Heart left ventricle (tissue), 16 donors: ENCODE measurements at regions not wholly inside any gene's neighbourhood (a gene's known extent, or its start where the extent isn't known, plus 50 kb on each side); places are given as distances from the start of the nearest gene placed in this dataset.

Experiments
- ATAC-seq, 4 donors: fragments of 200-7000 bp; cut with Tn5 transposase; one replicate each; pipeline ENCODE4 v1.9.1; 2020 to 2022; ENCODE audit warnings: moderate library complexity in 4 of 4, mild to moderate bottlenecking in 3 of 4, moderate number of reproducible peaks in 1 of 4
- DNase-seq, 5 donors: peaks; one replicate each; pipeline ENCODE4 v3.0.0-alpha.2; 2020
- H3K27ac ChIP-seq, 12 donors: fragments of 200-600 bp; sonication (generic) in 4 of 12; one replicate each; pipeline versions ENCODE4 v1.5.0 to v1.8.0; 2016 to 2022; ENCODE audit warnings: mild to moderate bottlenecking in 2 of 12
- H3K27me3 ChIP-seq, 9 donors: fragments of 200-600 bp; sonication (generic) in 2 of 9; one replicate each; pipeline versions ENCODE4 v1.5.1 to v1.8.0; 2016 to 2022; ENCODE audit warnings: mild to moderate bottlenecking in 3 of 9
- H3K36me3 ChIP-seq, 9 donors: fragments of 200-600 bp; sonication (generic) in 2 of 9; one replicate each; pipeline versions ENCODE4 v1.5.0 to v1.8.0; 2018 to 2022; ENCODE audit warnings: mild to moderate bottlenecking in 2 of 9
- H3K4me1 ChIP-seq, 12 donors: fragments of 200-600 bp; sonication (generic) in 4 of 12; one replicate each; pipeline versions ENCODE4 v1.5.0 to v1.8.0; 2016 to 2022; ENCODE audit warnings: mild to moderate bottlenecking in 3 of 12
- H3K4me3 ChIP-seq, 12 donors: fragments of 200-600 bp; sonication (generic) in 4 of 12; one replicate each; pipeline versions ENCODE4 v1.5.0 to v1.8.0; 2017 to 2022; ENCODE audit warnings: mild to moderate bottlenecking in 9 of 12, moderate library complexity in 4 of 12
- H3K9me3 ChIP-seq, 12 donors: fragments of 200-600 bp; sonication (generic) in 4 of 12; one replicate each; pipeline versions ENCODE4 v1.5.0 to v1.8.0; 2016 to 2022; ENCODE audit warnings: mild to moderate bottlenecking in 1 of 12
- POLR2A ChIP-seq, 2 donors: fragments of 450-650 bp; IDR thresholded peaks; one replicate each; pipeline ENCODE4 v1.6.1; 2017; ENCODE audit warnings: antibody characterized with exemption in 2 of 2, mild to moderate bottlenecking in 2 of 2, moderate library complexity in 2 of 2
- WGBS, 4 donors: extraction: QIAGEN DNeasy Blood & Tissue Kit in 2 of 4; methylation state at CpG; one replicate each; pipeline versions ENCODE4 v1.1.5 to v1.1.7; 2013 to 2018; 5-methylcytosine and 5-hydroxymethylcytosine counted together
- intact Hi-C, 10 donors: fragments of 100-400 bp; cut with DNase I; formaldehyde crosslinking; loops; one replicate each; pipeline versions ENCODE4 v1.11.1 to v1.14.2; 2022
- TF ChIP-seq, protein P1 (sequence below), 12 donors: fragments of 200-600 bp; sonication (generic) in 4 of 12; IDR thresholded peaks; one replicate each; pipeline versions ENCODE4 v1.5.0 to v1.8.0; 2018 to 2022; ENCODE audit warnings: antibody characterized with exemption in 12 of 12, mild to moderate bottlenecking in 5 of 12
- donor health status: ischemic (EF 13 %, LVEDD 7.1; RV severe dilation, severe dysfunction).
- donor health status: healthy with polysubstance abuse.
- donor health status: DM: no; HTN: yes; CAD: no.
- donor health status: DM: no; HTN: no; CAD: no.
- donor health status: ischemic (EF 25% LVEDD 6.9; RV normal size, moderate dysfunction).
- donor health status: ischemic (EF 25% LVEDD 5.7; RV mildly dilated, moderate dysfunction).
- donor health status: healthy.
- donor health status: DM: yes; HTN: yes; CAD: no.
- donor health status: ischemic (EF 35%, LVEDD 5.7; RV mildly dilated, moderate dysfunction).
- donor health status: nonischemic (EF 11% LVEDD 7.7; RV severe dilation, severe dysfunction).
- donor health status: DM: yes; HTN: yes; CAD: no.
- donor health status: PGD.
- donor health status: ischemic (EF 29% LVEDD 5.4; RV normal size, mild dysfunction).
- donor health status: nonischemic (EF 23%, LVEDD 6.1; RV moderate dilation, normal function).

DNA sequence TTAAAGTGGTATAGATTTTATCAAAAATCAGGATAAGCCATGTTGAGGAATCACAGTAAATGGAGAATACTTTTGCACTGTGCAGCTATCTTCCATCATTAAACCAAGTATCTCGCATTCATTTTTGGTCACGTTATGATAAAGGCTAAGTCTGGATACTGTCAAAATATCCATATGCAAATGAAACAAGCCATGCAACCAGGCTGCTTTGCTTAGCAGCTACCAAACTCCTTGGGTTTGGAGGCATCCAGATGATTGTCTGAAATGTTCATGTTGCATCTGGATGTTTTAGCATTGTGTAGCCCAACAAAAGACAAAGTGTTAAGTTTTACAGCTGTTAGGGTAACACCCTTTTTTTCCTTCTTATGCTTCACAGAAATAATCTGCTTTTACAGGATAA is 322.9 kb upstream of the MDFIC2 start:
- TF ChIP-seq, protein P1, sequence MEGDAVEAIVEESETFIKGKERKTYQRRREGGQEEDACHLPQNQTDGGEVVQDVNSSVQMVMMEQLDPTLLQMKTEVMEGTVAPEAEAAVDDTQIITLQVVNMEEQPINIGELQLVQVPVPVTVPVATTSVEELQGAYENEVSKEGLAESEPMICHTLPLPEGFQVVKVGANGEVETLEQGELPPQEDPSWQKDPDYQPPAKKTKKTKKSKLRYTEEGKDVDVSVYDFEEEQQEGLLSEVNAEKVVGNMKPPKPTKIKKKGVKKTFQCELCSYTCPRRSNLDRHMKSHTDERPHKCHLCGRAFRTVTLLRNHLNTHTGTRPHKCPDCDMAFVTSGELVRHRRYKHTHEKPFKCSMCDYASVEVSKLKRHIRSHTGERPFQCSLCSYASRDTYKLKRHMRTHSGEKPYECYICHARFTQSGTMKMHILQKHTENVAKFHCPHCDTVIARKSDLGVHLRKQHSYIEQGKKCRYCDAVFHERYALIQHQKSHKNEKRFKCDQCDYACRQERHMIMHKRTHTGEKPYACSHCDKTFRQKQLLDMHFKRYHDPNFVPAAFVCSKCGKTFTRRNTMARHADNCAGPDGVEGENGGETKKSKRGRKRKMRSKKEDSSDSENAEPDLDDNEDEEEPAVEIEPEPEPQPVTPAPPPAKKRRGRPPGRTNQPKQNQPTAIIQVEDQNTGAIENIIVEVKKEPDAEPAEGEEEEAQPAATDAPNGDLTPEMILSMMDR (IDR thresholded peaks at IDR 0.05), result no peak
- TF ChIP-seq POLR2A (IDR thresholded peaks at IDR 0.05), result no peak
- Histone ChIP-seq H3K27me3 (peaks cover 0 to 4% (median 0%) of the 10 kb centered on the region in 9 donors), H3K27ac (no peak overlapping the region), H3K9me3 (peaks cover 0 to 5% (median 0%) of the 10 kb centered on the region in 12 donors), H3K4me3 (no peak overlapping the region), H3K36me3 (no peaks in the 10 kb centered on the region), H3K4me1 (no peaks in the 10 kb centered on the region)
- DNase-seq (no peak), ATAC-seq (no peak)
- intact Hi-C loops, result loop anchor here in 1 of 10 donors (2.0 kb wide), 1 partner anchor 24 kb away; no protein-coding TSS in a partner anchor
- 34 to 51% (median 42%) methylated on average over 2 of the region's 2 CpGs for WGBS, 4 donors

DNA sequence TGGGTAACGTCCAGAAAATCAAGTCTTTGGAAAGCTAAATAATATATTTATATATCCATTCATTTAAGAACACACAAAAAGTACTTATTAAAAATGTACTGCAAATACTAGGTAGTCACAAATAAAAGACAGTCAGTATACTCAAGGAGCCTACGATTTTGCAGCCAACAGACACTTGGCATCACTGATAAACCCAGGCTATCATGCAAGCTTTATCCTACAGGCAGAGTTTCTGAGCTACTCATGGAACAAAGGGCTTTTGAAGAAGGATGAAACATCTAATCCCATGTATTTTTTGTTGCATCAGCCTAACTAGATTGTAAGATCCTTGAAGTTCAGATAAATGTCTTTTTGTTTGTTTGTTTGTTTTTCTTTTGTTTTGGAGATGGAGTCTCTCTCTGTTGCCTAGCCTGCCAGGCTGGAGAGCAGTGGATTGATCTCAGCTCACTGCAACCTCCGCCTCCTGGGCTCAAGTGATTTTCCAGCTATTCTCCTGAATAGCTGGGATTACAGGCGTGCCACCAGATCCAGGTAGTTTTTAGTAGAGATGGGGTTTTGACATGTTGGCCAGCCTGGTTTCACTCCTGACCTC is 319.4 kb upstream of the MDFIC2 start:
- intact Hi-C loops, result no loop called here
- Histone ChIP-seq H3K9me3 (no peaks in the 10 kb centered on the region), H3K27ac (no peak overlapping the region), H3K36me3 (no peaks in the 10 kb centered on the region), H3K27me3 (peaks cover 0 to 4% (median 0%) of the 10 kb centered on the region in 9 donors), H3K4me1 (no peaks in the 10 kb centered on the region), H3K4me3 (no peak overlapping the region)
- DNase-seq (no peak), ATAC-seq (no peak)
- 59 to 67% (median 61%) methylated on average over 4 of the region's 4 CpGs for WGBS, 4 donors
- TF ChIP-seq POLR2A (IDR thresholded peaks at IDR 0.05), result no peak
- TF ChIP-seq, protein P1 (IDR thresholded peaks at IDR 0.05), result no peak

DNA sequence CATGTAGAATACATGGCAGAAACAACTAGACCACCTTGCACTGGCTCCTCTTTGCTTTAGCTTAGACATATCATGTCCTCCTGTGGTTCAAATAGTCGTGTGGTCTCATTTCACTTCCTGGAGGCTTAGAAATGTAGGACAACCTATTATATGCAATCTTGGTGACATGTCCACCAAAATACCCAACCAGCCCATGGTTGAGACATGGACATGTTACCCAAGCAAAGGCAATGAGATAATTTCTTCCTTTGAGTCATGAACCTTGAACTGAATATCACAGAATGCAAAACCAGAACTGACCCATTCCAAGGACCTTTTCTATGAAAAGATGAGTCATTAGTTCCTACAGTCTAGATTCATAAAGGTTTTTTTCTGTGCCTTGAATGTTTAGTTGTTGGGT is 309.0 kb upstream of the MDFIC2 start:
- Histone ChIP-seq H3K27ac (no peak overlapping the region), H3K4me1 (no peaks in the 10 kb centered on the region), H3K4me3 (no peak overlapping the region), H3K9me3 (no peaks in the 10 kb centered on the region), H3K36me3 (no peaks in the 10 kb centered on the region), H3K27me3 (peaks cover 0 to 4% (median 0%) of the 10 kb centered on the region in 9 donors)
- intact Hi-C loops, result no loop called here
- WGBS, 4 donors, result 67 to 87% (median 84%) methylated on average over 1 of the region's 1 CpG
- no peak for TF ChIP-seq POLR2A (IDR thresholded peaks at IDR 0.05)
- TF ChIP-seq, protein P1 (IDR thresholded peaks at IDR 0.05), result no peak
- no peak for ATAC-seq
- no peak for DNase-seq

DNA sequence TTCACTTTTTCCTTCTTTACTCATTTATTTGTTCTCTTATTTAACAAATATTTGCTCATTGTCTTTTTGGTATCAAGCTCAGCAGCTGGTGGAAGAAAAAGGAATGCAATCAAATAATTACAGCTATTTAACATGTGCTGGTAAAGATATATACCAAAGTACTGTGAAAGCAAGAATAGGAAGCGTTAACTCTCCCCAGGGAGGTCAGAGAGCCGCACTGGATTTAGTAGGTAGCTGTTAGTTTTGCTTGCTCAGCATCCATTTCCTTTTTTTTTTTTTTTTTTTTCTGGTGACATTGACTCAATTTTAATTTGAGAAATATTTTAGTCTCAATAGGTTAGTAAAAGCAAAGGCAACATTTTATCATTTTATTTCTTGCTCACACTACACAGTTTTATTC is 308.5 kb upstream of the MDFIC2 start:
- ATAC-seq (no peak), DNase-seq (no peak)
- Histone ChIP-seq H3K36me3 (no peaks in the 10 kb centered on the region), H3K4me3 (no peak overlapping the region), H3K9me3 (no peaks in the 10 kb centered on the region), H3K27ac (no peak overlapping the region), H3K4me1 (no peaks in the 10 kb centered on the region), H3K27me3 (peaks cover 0 to 4% (median 0%) of the 10 kb centered on the region in 9 donors)
- intact Hi-C loops, result no loop called here
- WGBS, 4 donors, result 46 to 68% (median 57%) methylated on average over 2 of the region's 2 CpGs
- TF ChIP-seq POLR2A (IDR thresholded peaks at IDR 0.05), result no peak
- TF ChIP-seq, protein P1 (IDR thresholded peaks at IDR 0.05), result no peak
